HEK293 (cell line): ENCODE measurements at regions not wholly inside any gene's neighbourhood (a gene's known extent, or its start where the extent isn't known, plus 50 kb on each side); places are given as distances from the start of the nearest gene placed in this dataset.

ENCODE experiments used
- ATF2 ChIP-seq: fragments of 450-650 bp; formaldehyde crosslinking; IDR thresholded peaks from 2 replicates; pipeline ENCODE4 v1.5.1; 2016; ENCODE audit warnings: missing biosample characterization, missing genetic modification characterization, low read depth
- BCL11B ChIP-seq: fragments of 450-650 bp; formaldehyde crosslinking; IDR thresholded peaks from 2 replicates; pipeline ENCODE4 v1.5.1; 2016; ENCODE audit warnings: low read depth, missing biosample characterization, missing genetic modification characterization
- CTCF ChIP-seq: fragments of 450-650 bp; formaldehyde crosslinking; IDR thresholded peaks from 2 replicates; pipeline ENCODE4 v1.5.1; 2016; ENCODE audit warnings: missing biosample characterization, missing genetic modification characterization
- REST ChIP-seq: fragments of 450-650 bp; formaldehyde crosslinking; IDR thresholded peaks from 2 replicates; pipeline ENCODE4 v1.5.1; 2016; ENCODE audit warnings: missing biosample characterization, missing genetic modification characterization
- SCRT1 ChIP-seq: fragments of 450-650 bp; formaldehyde crosslinking; IDR thresholded peaks from 2 replicates; pipeline ENCODE4 v1.5.1; 2016; ENCODE audit warnings: missing biosample characterization, missing genetic modification characterization, borderline replicate concordance
- SP7 ChIP-seq: fragments of 450-650 bp; formaldehyde crosslinking; IDR thresholded peaks from 2 replicates; pipeline ENCODE4 v1.5.1; 2016; ENCODE audit warnings: missing biosample characterization, missing genetic modification characterization
- ZNF155 ChIP-seq: fragments of 450-650 bp; formaldehyde crosslinking; IDR thresholded peaks from 2 replicates; pipeline ENCODE4 v1.5.1; 2016; ENCODE audit warnings: missing biosample characterization, missing genetic modification characterization
- ZNF274 ChIP-seq, 2 experiments: fragments of 200-500 bp in 1 of 2; fragments of 450-650 bp in 1 of 2; sonication (Bioruptor generic) in 1 of 2; formaldehyde crosslinking in 1 of 2; IDR thresholded peaks; 2 replicates each; pipeline versions ENCODE4 v1.5.1 to v1.6.1; 2014 to 2016; ENCODE audit warnings: borderline replicate concordance in 1 of 2, inconsistent platforms in 1 of 2, low read length in 1 of 2, missing biosample characterization in 1 of 2, missing genetic modification characterization in 1 of 2
- ZNF394 ChIP-seq: fragments of 450-650 bp; formaldehyde crosslinking; IDR thresholded peaks from 2 replicates; pipeline ENCODE4 v1.5.1; 2016; ENCODE audit warnings: missing biosample characterization, missing genetic modification characterization, mild to moderate bottlenecking, moderate library complexity, borderline replicate concordance
- ZNF416 ChIP-seq: fragments of 450-650 bp; formaldehyde crosslinking; IDR thresholded peaks from 2 replicates; pipeline ENCODE4 v1.5.1; 2016; ENCODE audit warnings: missing biosample characterization, missing genetic modification characterization
- ZNF48 ChIP-seq: fragments of 450-650 bp; formaldehyde crosslinking; IDR thresholded peaks from 2 replicates; pipeline ENCODE4 v1.5.1; 2016; ENCODE audit warnings: missing biosample characterization, missing genetic modification characterization
- ZNF571 ChIP-seq: fragments of 450-650 bp; formaldehyde crosslinking; IDR thresholded peaks from 2 replicates; pipeline ENCODE4 v1.5.0; 2017; ENCODE audit warnings: missing biosample characterization, missing genetic modification characterization
- ZNF792 ChIP-seq: fragments of 450-650 bp; formaldehyde crosslinking; IDR thresholded peaks from 2 replicates; pipeline ENCODE4 v1.5.1; 2016; ENCODE audit warnings: missing biosample characterization, missing genetic modification characterization

- TF ChIP-seq SP7 (tag by site-specific recombination) (no peak), ZNF274 (IDR thresholded peaks at IDR 0.05; ENCODE audit: low read length) (no peak), ZNF274 (tag by site-specific recombination; IDR thresholded peaks at IDR 0.05; ENCODE audit: borderline replicate concordance) (no peak), SCRT1 (no peak), CTCF (tag by site-specific recombination) (no peak), BCL11B (tag by site-specific recombination) (no peak), ZNF394 (tag by site-specific recombination) (no peak), ZNF155 (tag by site-specific recombination) (no peak), REST (tag by site-specific recombination) (no peak), ZNF792 (tag by site-specific recombination) (no peak), ZNF571 (tag by site-specific recombination) (no peak), ZNF48 (no peak), ATF2 (no peak), ZNF416 (tag by site-specific recombination) (no peak)
These were observed 174.8 kb upstream of the TNC start for GRCh38 chr9:115292584-115293279.
